ENCODE measurements at regions not wholly inside any gene's neighbourhood (a gene's known extent, or its start where the extent isn't known, plus 50 kb on each side); places are given as distances from the start of the nearest gene placed in this dataset.

DNA sequence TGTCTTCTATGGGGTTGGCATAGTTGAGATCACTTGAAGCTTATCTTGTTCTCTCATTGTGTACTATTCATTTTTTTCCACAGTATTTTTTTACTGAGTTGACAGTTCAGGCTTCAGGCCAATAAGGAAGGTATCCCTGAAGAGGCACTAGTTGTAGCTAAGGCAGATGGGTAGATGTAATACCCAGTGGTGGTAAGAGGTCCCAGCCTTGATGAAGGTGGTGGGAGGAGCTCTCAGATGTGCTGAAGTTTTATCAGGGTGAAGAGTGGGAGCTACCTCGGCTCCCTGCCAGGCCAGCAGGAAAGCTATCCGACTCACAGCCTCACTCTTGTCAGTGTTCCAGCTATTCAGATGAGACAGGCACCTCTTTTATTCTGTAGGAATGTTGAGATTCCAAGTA, 87.7 kb upstream of the UFL1 start:
- no peak overlapping the region for H3K4me3 Mint-ChIP-seq
- no peak overlapping the region for H3K27ac Mint-ChIP-seq
- no peaks in the 10 kb centered on the region for H3K79me2 ChIP-seq (replicated peaks; ENCODE audit: insufficient read depth)
- no peaks in the 10 kb centered on the region for H3K27me3 Mint-ChIP-seq (ENCODE audit: insufficient read depth, low read depth, poor library complexity)
- TF ChIP-seq CTCF (conservative IDR thresholded peaks at IDR 0.05; ENCODE audit: low read depth in 2 of 2), result no peak
- TF ChIP-seq, protein P1, sequence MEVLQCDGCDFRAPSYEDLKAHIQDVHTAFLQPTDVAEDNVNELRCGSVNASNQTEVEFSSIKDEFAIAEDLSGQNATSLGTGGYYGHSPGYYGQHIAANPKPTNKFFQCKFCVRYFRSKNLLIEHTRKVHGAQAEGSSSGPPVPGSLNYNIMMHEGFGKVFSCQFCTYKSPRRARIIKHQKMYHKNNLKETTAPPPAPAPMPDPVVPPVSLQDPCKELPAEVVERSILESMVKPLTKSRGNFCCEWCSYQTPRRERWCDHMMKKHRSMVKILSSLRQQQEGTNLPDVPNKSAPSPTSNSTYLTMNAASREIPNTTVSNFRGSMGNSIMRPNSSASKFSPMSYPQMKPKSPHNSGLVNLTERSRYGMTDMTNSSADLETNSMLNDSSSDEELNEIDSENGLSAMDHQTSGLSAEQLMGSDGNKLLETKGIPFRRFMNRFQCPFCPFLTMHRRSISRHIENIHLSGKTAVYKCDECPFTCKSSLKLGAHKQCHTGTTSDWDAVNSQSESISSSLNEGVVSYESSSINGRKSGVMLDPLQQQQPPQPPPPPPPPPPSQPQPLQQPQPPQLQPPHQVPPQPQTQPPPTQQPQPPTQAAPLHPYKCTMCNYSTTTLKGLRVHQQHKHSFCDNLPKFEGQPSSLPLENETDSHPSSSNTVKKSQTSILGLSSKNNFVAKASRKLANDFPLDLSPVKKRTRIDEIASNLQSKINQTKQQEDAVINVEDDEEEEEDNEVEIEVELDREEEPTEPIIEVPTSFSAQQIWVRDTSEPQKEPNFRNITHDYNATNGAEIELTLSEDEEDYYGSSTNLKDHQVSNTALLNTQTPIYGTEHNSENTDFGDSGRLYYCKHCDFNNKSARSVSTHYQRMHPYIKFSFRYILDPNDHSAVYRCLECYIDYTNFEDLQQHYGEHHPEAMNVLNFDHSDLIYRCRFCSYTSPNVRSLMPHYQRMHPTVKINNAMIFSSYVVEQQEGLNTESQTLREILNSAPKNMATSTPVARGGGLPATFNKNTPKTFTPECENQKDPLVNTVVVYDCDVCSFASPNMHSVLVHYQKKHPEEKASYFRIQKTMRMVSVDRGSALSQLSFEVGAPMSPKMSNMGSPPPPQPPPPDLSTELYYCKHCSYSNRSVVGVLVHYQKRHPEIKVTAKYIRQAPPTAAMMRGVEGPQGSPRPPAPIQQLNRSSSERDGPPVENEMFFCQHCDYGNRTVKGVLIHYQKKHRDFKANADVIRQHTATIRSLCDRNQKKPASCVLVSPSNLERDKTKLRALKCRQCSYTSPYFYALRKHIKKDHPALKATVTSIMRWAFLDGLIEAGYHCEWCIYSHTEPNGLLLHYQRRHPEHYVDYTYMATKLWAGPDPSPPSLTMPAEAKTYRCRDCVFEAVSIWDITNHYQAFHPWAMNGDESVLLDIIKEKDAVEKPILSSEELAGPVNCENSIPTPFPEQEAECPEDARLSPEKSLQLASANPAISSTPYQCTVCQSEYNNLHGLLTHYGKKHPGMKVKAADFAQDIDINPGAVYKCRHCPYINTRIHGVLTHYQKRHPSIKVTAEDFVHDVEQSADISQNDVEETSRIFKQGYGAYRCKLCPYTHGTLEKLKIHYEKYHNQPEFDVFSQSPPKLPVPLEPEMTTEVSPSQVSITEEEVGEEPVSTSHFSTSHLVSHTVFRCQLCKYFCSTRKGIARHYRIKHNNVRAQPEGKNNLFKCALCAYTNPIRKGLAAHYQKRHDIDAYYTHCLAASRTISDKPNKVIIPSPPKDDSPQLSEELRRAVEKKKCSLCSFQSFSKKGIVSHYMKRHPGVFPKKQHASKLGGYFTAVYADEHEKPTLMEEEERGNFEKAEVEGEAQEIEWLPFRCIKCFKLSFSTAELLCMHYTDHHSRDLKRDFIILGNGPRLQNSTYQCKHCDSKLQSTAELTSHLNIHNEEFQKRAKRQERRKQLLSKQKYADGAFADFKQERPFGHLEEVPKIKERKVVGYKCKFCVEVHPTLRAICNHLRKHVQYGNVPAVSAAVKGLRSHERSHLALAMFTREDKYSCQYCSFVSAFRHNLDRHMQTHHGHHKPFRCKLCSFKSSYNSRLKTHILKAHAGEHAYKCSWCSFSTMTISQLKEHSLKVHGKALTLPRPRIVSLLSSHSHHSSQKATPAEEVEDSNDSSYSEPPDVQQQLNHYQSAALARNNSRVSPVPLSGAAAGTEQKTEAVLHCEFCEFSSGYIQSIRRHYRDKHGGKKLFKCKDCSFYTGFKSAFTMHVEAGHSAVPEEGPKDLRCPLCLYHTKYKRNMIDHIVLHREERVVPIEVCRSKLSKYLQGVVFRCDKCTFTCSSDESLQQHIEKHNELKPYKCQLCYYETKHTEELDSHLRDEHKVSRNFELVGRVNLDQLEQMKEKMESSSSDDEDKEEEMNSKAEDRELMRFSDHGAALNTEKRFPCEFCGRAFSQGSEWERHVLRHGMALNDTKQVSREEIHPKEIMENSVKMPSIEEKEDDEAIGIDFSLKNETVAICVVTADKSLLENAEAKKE (CRISPR knock-in tag; IDR thresholded peaks at IDR 0.05), result no peak
- TF ChIP-seq EZH2phosphoT487 (IDR thresholded peaks at IDR 0.05; ENCODE audit: unreplicated experiment), result no peak
- no peak for TF ChIP-seq CREB1 (CRISPR knock-in tag; IDR thresholded peaks at IDR 0.05; ENCODE audit: low read depth)
- no peak for TF ChIP-seq EZH2 (IDR thresholded peaks at IDR 0.05; ENCODE audit: low read depth, unreplicated experiment)
- no peak for TF ChIP-seq JUNB (IDR thresholded peaks at IDR 0.05; ENCODE audit: unreplicated experiment)
- no peak for TF ChIP-seq NANOG (IDR thresholded peaks at IDR 0.05; ENCODE audit: borderline replicate concordance)
- TF ChIP-seq, protein P2, sequence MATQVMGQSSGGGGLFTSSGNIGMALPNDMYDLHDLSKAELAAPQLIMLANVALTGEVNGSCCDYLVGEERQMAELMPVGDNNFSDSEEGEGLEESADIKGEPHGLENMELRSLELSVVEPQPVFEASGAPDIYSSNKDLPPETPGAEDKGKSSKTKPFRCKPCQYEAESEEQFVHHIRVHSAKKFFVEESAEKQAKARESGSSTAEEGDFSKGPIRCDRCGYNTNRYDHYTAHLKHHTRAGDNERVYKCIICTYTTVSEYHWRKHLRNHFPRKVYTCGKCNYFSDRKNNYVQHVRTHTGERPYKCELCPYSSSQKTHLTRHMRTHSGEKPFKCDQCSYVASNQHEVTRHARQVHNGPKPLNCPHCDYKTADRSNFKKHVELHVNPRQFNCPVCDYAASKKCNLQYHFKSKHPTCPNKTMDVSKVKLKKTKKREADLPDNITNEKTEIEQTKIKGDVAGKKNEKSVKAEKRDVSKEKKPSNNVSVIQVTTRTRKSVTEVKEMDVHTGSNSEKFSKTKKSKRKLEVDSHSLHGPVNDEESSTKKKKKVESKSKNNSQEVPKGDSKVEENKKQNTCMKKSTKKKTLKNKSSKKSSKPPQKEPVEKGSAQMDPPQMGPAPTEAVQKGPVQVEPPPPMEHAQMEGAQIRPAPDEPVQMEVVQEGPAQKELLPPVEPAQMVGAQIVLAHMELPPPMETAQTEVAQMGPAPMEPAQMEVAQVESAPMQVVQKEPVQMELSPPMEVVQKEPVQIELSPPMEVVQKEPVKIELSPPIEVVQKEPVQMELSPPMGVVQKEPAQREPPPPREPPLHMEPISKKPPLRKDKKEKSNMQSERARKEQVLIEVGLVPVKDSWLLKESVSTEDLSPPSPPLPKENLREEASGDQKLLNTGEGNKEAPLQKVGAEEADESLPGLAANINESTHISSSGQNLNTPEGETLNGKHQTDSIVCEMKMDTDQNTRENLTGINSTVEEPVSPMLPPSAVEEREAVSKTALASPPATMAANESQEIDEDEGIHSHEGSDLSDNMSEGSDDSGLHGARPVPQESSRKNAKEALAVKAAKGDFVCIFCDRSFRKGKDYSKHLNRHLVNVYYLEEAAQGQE (IDR thresholded peaks at IDR 0.05; ENCODE audit: unreplicated experiment), result no peak
- TF ChIP-seq ZNF114 (CRISPR knock-in tag; IDR thresholded peaks at IDR 0.05), result no peak
- TF ChIP-seq ETS1 (IDR thresholded peaks at IDR 0.05), result no peak
- TF ChIP-seq ZNF331 (CRISPR knock-in tag; IDR thresholded peaks at IDR 0.05; ENCODE audit: low read depth), result no peak
- no peak for TF ChIP-seq POLR2AphosphoS5 (IDR thresholded peaks at IDR 0.05; ENCODE audit: low read depth)
- no peak for TF ChIP-seq STAT1 (IDR thresholded peaks at IDR 0.05; ENCODE audit: unreplicated experiment)
- no peaks in the 10 kb centered on the region; the same call in 1 of the 3 replicates for H3K36me3 Mint-ChIP-seq (ENCODE audit: low read depth)
- no peak overlapping the region for H3K4me3 ChIP-seq
- H3K4me1 ChIP-seq (ENCODE audit: insufficient read depth), result no peaks in the 10 kb centered on the region
- H3K36me3 ChIP-seq (ENCODE audit: insufficient read depth), result no peaks in the 10 kb centered on the region
- no peak for DNase-seq (ENCODE audit: low spot score)
- H3K4me1 Mint-ChIP-seq, result no peaks in the 10 kb centered on the region
- H3K27me3 ChIP-seq (ENCODE audit: insufficient read depth), result no peaks in the 10 kb centered on the region
- peaks cover 8% of the 10 kb centered on the region for H3K9me3 Mint-ChIP-seq
- no peaks in the 10 kb centered on the region for H3F3A ChIP-seq (replicated peaks; ENCODE audit: low read depth)
- H3K4me2 ChIP-seq, result no peak overlapping the region
- no peaks in the 10 kb centered on the region for H4K20me1 ChIP-seq (replicated peaks; ENCODE audit: insufficient read depth)
- H3K9me2 ChIP-seq (ENCODE audit: insufficient read depth), result peaks cover 4% of the 10 kb centered on the region; the same call in 1 of the 2 replicates
- H3K27ac ChIP-seq (ENCODE audit: low read depth), result no peak overlapping the region
- H2AFZ ChIP-seq, result no peak overlapping the region
- no peak for ATAC-seq

Measured in GM23338 (cell line).